ENCODE measurements at regions not wholly inside any gene's neighbourhood (a gene's known extent, or its start where the extent isn't known, plus 50 kb on each side); places are given as distances from the start of the nearest gene placed in this dataset.

- TF ChIP-seq CTCF (conservative IDR thresholded peaks at IDR 0.05 in 1 of 2, IDR thresholded peaks at IDR 0.05 in 1 of 2; ENCODE audit: low read depth in 1 of 2, low read length in 2 of 2) (no peak), EZH2 (IDR thresholded peaks at IDR 0.05; ENCODE audit: low read length, missing control alignments) (no peak)
Measured at GRCh38 chr13:40442231-40442630, 224.2 kb downstream of the FOXO1 start.

All from fibroblast of lung (primary cell).